ENCODE measurements at regions not wholly inside any gene's neighbourhood (a gene's known extent, or its start where the extent isn't known, plus 50 kb on each side); places are given as distances from the start of the nearest gene placed in this dataset.

- TF ChIP-seq CTCF (IDR thresholded peaks at IDR 0.05; ENCODE audit: low read depth, low read length, missing input control) (no peak), ZBTB33 (IDR thresholded peaks at IDR 0.05) (no peak), HNF4A (conservative IDR thresholded peaks at IDR 0.05) (no peak), REST (IDR thresholded peaks at IDR 0.05) (no peak), RAD21 (IDR thresholded peaks at IDR 0.05) (no peak), HNF4G (IDR thresholded peaks at IDR 0.05) (no peak), YY1 (IDR thresholded peaks at IDR 0.05) (no peak), TAF1 (conservative IDR thresholded peaks at IDR 0.05) (no peak), JUND (IDR thresholded peaks at IDR 0.05) (no peak), SP1 (IDR thresholded peaks at IDR 0.05) (no peak), RXRA (IDR thresholded peaks at IDR 0.05) (no peak)
- TF ChIP-seq, protein P1, sequence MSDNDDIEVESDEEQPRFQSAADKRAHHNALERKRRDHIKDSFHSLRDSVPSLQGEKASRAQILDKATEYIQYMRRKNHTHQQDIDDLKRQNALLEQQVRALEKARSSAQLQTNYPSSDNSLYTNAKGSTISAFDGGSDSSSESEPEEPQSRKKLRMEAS (IDR thresholded peaks at IDR 0.05) = no peak
- TF ChIP-seq, protein P2, sequence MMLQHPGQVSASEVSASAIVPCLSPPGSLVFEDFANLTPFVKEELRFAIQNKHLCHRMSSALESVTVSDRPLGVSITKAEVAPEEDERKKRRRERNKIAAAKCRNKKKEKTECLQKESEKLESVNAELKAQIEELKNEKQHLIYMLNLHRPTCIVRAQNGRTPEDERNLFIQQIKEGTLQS (IDR thresholded peaks at IDR 0.05) = no peak
Observed at GRCh38 chr22:22068657-22069056, 86.1 kb upstream of the TOP3B start.
